Activated T-cell treated with anti-CD3 and anti-CD28 coated beads for 48 hours (primary cell): ENCODE measurements at regions not wholly inside any gene's neighbourhood (a gene's known extent, or its start where the extent isn't known, plus 50 kb on each side); places are given as distances from the start of the nearest gene placed in this dataset.
"Not testable (repeated sequence)": the region's sequence is repeated elsewhere in the genome, so short reads cannot be mapped to it uniquely, and the experiment has no call there.

Experiments
- DNase-seq: peaks from one replicate; pipeline ENCODE4 v3.0.0-alpha.2; 2020; ENCODE audit warnings: low read depth

GRCh38 chr9:134530724-134531123 lies 110.9 kb upstream of the COL5A1 start:
- DNase-seq = no peak

GRCh38 chr9:134531220-134531970 lies 110.2 kb upstream of the COL5A1 start:
- no peak for DNase-seq

GRCh38 chr9:134532084-134532483 lies 109.5 kb upstream of the COL5A1 start:
- DNase-seq = no peak

- DNase-seq = not testable (repeated sequence)
These were observed 108.9 kb upstream of the COL5A1 start for GRCh38 chr9:134532661-134533060.

- DNase-seq = no peak
These were observed 107.6 kb upstream of the COL5A1 start for GRCh38 chr9:134533850-134534588.

- no peak for DNase-seq
These were observed 106.9 kb upstream of the COL5A1 start for GRCh38 chr9:134534661-134535080.

GRCh38 chr9:134535171-134535570 lies 106.4 kb upstream of the COL5A1 start:
- no peak for DNase-seq

GRCh38 chr9:134536101-134536900 lies 105.3 kb upstream of the COL5A1 start:
- DNase-seq = no peak

GRCh38 chr9:134536931-134537330 lies 104.7 kb upstream of the COL5A1 start:
- DNase-seq = no peak

GRCh38 chr9:134537951-134538641 lies 103.5 kb upstream of the COL5A1 start:
- DNase-seq = no peak

- no peak for DNase-seq
These were observed 102.6 kb upstream of the COL5A1 start for GRCh38 chr9:134538856-134539566.

GRCh38 chr9:134539586-134540194 lies 101.9 kb upstream of the COL5A1 start:
- DNase-seq = no peak

GRCh38 chr9:134540276-134541096 lies 101.1 kb upstream of the COL5A1 start:
- DNase-seq = no peak

GRCh38 chr9:134541097-134541747 lies 100.4 kb upstream of the COL5A1 start:
- no peak for DNase-seq

- no peak for DNase-seq
These were observed 97.0 kb upstream of the COL5A1 start for GRCh38 chr9:134544388-134545214.

- DNase-seq = no peak
These were observed 96.4 kb upstream of the COL5A1 start for GRCh38 chr9:134545215-134545542.

- no peak for DNase-seq
These were observed 95.9 kb upstream of the COL5A1 start for GRCh38 chr9:134545543-134546245.

GRCh38 chr9:134546246-134546731 lies 95.3 kb upstream of the COL5A1 start:
- DNase-seq = no peak
